Transverse colon (tissue), 4 donors: ENCODE measurements at regions not wholly inside any gene's neighbourhood (a gene's known extent, or its start where the extent isn't known, plus 50 kb on each side); places are given as distances from the start of the nearest gene placed in this dataset.

ENCODE experiments used
- DNase-seq: peaks from one replicate; pipeline ENCODE4 v3.0.0-alpha.2; 2019
- H3K27ac ChIP-seq, 4 donors: fragments of 200-600 bp; sonication (generic); 2 replicates each; pipeline ENCODE4 v1.5.1; 2016 to 2018; ENCODE audit warnings: inconsistent platforms in 4 of 4
- H3K27me3 ChIP-seq: fragments of 200-600 bp; sonication (generic); 2 replicates; pipeline ENCODE4 v1.5.1; 2017; ENCODE audit warnings: inconsistent platforms
- H3K36me3 ChIP-seq, 4 donors: fragments of 200-600 bp; sonication (generic); 2 replicates each; pipeline ENCODE4 v1.5.1; 2017 to 2019; ENCODE audit warnings: inconsistent platforms in 4 of 4
- H3K4me1 ChIP-seq, 4 donors: fragments of 200-600 bp; sonication (generic); 2 replicates each; pipeline ENCODE4 v1.5.1; 2017 to 2020; ENCODE audit warnings: inconsistent platforms in 4 of 4
- H3K4me3 ChIP-seq, 4 donors: fragments of 200-600 bp; sonication (generic); 1 replicate in 1 of 4; 2 replicates in 3 of 4; pipeline versions ENCODE4 v1.5.1 to v1.6.1; 2017 to 2019; ENCODE audit warnings: inconsistent platforms in 4 of 4
- H3K9me3 ChIP-seq, 2 donors: fragments of 200-600 bp; sonication (generic); 2 replicates each; pipeline ENCODE4 v1.5.1; 2017 to 2019; ENCODE audit warnings: inconsistent platforms in 2 of 2
- CTCF ChIP-seq, 5 experiments: fragments of 200-600 bp in 3 of 5; fragments of 450-650 bp in 2 of 5; sonication (generic) in 3 of 5; IDR thresholded peaks; 1 replicate in 2 of 5; 2 replicates in 3 of 5; pipeline ENCODE4 v1.5.1; 2016 to 2017; ENCODE audit warnings: antibody characterized with exemption in 5 of 5, inconsistent platforms in 3 of 5, mild to moderate bottlenecking in 2 of 5, moderate library complexity in 1 of 5
- EP300 ChIP-seq: sonication (generic); formaldehyde crosslinking; IDR thresholded peaks from one replicate; pipeline ENCODE4 v1.6.1; 2017; ENCODE audit warnings: antibody characterized with exemption, low read depth
- POLR2A ChIP-seq: fragments of 450-650 bp; IDR thresholded peaks from one replicate; pipeline ENCODE4 v1.6.1; 2016; ENCODE audit warnings: antibody characterized with exemption, mild to moderate bottlenecking, moderate library complexity
- POLR2AphosphoS5 ChIP-seq, 3 donors: sonication (generic); formaldehyde crosslinking; IDR thresholded peaks; one replicate each; pipeline ENCODE4 v1.6.1; 2016; ENCODE audit warnings: antibody characterized with exemption in 3 of 3
- WGBS, 2 donors: methylation state at CpG; one replicate each; pipeline ENCODE4 v1.1.5; 2018; ENCODE audit warnings: low coverage in 1 of 2; 5-methylcytosine and 5-hydroxymethylcytosine counted together
- in situ Hi-C, 4 donors: fragments of 200-750 bp; cut with MboI; loops; one replicate each; pipeline versions ENCODE4 v1.15.0 to v1.15.1; 2017; ENCODE audit warnings: low sequenced_read_pairs in 3 of 4, low pct_ligation_motif_present in 1 of 4, low pct_unique_long_range_greater_than_20kb in 1 of 4
- intact Hi-C: fragments of 100-400 bp; cut with DNase I; formaldehyde crosslinking; loops from one replicate; pipeline ENCODE4 v1.15.1; 2023; ENCODE audit warnings: low total_unique reads

DNA sequence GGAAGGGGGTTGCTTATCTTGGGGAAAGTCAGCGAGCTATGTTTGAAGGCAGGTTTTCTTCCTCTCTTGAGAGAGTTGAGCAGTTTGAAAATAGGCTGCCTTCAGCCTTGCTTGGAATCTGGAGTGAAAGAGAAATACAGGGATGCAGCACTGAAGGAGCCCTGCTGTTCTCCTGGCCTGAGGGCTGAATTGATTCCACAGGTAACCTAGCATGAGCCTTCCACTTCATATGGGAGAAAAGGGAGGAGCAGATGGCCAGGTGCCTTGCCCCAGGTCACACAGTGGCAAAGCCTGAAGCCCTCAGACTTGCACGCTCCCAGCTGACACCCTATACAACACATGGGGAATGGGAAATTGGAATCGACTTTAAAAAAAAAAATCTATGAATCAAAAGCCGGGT, 88.0 kb upstream of the WLS start:
- H3K27ac ChIP-seq: no peak overlapping the region
- TF ChIP-seq POLR2A (no peak), POLR2AphosphoS5 (IDR thresholded peaks at IDR 0.05) (no peak), EP300 (no peak), CTCF (IDR thresholded peaks at IDR 0.05) (no peak)
- in situ Hi-C loops: loop anchor here in 2 of 4 donors (10.0 kb wide), 2 partner anchors 196 to 206 kb away; no protein-coding TSS in a partner anchor
- no peaks in the 10 kb centered on the region for H3K27me3 ChIP-seq
- H3K9me3 ChIP-seq: no peaks in the 10 kb centered on the region
- 80 to 82% methylated on average over 1 to 4 of the region's 4 CpGs for WGBS, 2 donors
- DNase-seq: no peak
- intact Hi-C loops: loop anchor here (2.0 to 10.0 kb wide), 2 partner anchors 86 to 196 kb away; partner anchors contain the start of gene WLS
- peaks cover 0 to 7% (median 2%) of the 10 kb centered on the region in 4 donors for H3K4me1 ChIP-seq
- H3K36me3 ChIP-seq: no peaks in the 10 kb centered on the region
- no peak overlapping the region for H3K4me3 ChIP-seq

DNA sequence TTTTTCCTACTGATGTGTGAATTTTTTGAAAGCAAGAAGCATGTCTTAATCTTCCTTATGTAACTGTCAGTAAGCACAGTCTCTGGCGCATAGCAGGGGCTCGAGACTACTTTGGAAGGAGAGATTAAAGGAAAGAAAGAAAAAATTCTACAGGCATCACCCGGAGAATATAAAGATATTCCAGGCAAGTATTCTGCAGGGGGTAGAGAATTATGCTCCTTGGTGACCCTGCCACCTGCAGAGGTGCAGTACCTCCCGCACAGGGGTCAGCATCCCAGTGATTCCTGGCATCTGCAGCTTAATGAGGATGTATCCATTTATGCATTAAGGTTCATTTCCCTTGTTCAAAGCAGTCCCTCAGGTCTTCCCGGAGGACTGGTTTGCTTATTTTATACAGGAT, 87.6 kb upstream of the WLS start:
- in situ Hi-C loops (loop anchor here in 2 of 4 donors (10.0 kb wide), 2 partner anchors 195 to 205 kb away; no protein-coding TSS in a partner anchor), intact Hi-C loops (loop anchor here (2.0 to 10.0 kb wide), 2 partner anchors 85 to 195 kb away; partner anchors contain the start of gene WLS)
- no peaks in the 10 kb centered on the region for H3K36me3 ChIP-seq
- H3K27me3 ChIP-seq: no peaks in the 10 kb centered on the region
- H3K27ac ChIP-seq: no peak overlapping the region
- H3K9me3 ChIP-seq: no peaks in the 10 kb centered on the region
- H3K4me3 ChIP-seq: no peak overlapping the region
- DNase-seq: no peak
- TF ChIP-seq POLR2A (no peak), EP300 (no peak), POLR2AphosphoS5 (IDR thresholded peaks at IDR 0.05) (no peak), CTCF (IDR thresholded peaks at IDR 0.05) (no peak)
- H3K4me1 ChIP-seq: peaks cover 0 to 7% (median 2%) of the 10 kb centered on the region in 4 donors
- WGBS, 2 donors: 72 to 75% methylated on average over 4 to 5 of the region's 5 CpGs

DNA sequence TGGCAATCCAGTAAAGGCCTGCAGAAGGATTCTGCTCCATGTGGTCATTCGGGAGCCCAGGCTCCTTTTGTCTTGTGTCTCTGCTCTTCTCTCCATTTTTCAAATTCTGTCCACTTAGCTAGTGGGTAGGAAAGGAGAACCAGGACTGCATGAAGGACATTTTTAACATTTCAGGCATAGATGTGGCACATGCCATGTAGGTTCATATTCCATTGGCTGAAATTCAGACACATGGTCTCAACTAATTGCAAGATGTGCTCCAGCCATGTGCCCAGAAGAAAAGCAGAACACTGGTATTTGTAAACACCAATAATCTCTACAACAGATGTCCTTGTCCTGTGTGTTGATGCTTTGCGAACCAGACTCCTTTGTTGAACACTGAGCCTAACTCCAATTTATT, 85.2 kb upstream of the WLS start:
- H3K27ac ChIP-seq: no peak overlapping the region
- peaks cover 0 to 10% (median 2%) of the 10 kb centered on the region in 4 donors for H3K4me1 ChIP-seq
- 86 to 93% methylated on average over 2 of the region's 2 CpGs for WGBS, 2 donors
- DNase-seq: no peak
- no peak overlapping the region for H3K4me3 ChIP-seq
- no peaks in the 10 kb centered on the region for H3K9me3 ChIP-seq
- in situ Hi-C loops (no loop called here), intact Hi-C loops (no loop called here)
- TF ChIP-seq CTCF (IDR thresholded peaks at IDR 0.05) (no peak), EP300 (no peak), POLR2AphosphoS5 (IDR thresholded peaks at IDR 0.05) (no peak), POLR2A (no peak)
- no peaks in the 10 kb centered on the region for H3K27me3 ChIP-seq
- no peaks in the 10 kb centered on the region for H3K36me3 ChIP-seq

DNA sequence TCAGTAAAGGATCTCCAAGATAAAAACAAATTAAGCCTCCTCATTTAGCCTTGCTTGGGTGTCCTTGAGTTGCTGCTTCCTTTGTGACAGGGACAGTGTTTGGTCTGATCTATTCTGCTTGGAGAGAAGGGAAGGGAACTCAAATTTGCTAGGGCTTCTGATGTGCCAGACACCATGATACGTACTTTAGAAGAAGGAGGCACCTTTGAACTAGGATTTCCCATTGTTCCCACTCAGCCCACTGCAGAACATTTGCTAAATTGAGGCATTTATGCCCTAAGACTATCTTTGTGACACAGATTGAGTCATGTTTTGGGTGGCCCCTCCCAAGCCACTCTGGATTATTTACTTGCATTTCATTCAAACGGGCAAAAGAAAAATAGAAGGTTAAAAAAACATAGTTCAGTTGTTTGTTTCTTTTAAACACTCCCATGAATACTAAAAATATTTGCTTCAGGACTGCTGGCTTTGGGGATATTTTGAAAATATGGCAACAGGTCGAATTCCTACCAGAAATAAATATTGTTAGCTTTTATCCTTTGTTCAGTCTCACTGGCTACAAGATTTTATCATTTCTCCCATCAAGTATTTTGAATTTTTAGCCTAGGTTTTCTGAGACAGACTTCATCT, 81.9 kb upstream of the WLS start:
- Histone ChIP-seq H3K4me1 (peaks cover 0 to 3% (median 0%) of the 10 kb centered on the region in 4 donors), H3K36me3 (no peaks in the 10 kb centered on the region), H3K4me3 (no peak overlapping the region), H3K27ac (no peak overlapping the region), H3K9me3 (no peaks in the 10 kb centered on the region), H3K27me3 (no peaks in the 10 kb centered on the region)
- WGBS, 2 donors: 39 to 42% methylated on average over 2 to 3 of the region's 3 CpGs
- in situ Hi-C loops: no loop called here
- intact Hi-C loops: no loop called here
- no peak for DNase-seq
- no peak for TF ChIP-seq POLR2AphosphoS5 (IDR thresholded peaks at IDR 0.05)
- TF ChIP-seq EP300: no peak
- TF ChIP-seq CTCF (IDR thresholded peaks at IDR 0.05): no peak
- TF ChIP-seq POLR2A: no peak
